ENCODE measurements at regions not wholly inside any gene's neighbourhood (a gene's known extent, or its start where the extent isn't known, plus 50 kb on each side); places are given as distances from the start of the nearest gene placed in this dataset.

- no peaks in the 10 kb centered on the region for H3K27me3 ChIP-seq
- 49 to 50% methylated on average over 1 of the region's 1 CpG for WGBS, 2 donors
- no peak overlapping the region for H3K4me3 ChIP-seq
- no peak for ATAC-seq
- no peak for FAIRE-seq
- no peak for DNase-seq
- no peak overlapping the region for H3K27ac ChIP-seq
- H3K36me3 ChIP-seq: no peaks in the 10 kb centered on the region
- TF ChIP-seq CTCF (IDR thresholded peaks at IDR 0.05): no peak
- H3K4me1 ChIP-seq: no peaks in the 10 kb centered on the region
- H3K9me3 ChIP-seq: no peaks in the 10 kb centered on the region
- intact Hi-C loops (cut with DNase I): no loop called here
These were observed 444.8 kb upstream of the SLIT2 start for GRCh38 chr4:19806865-19807264.

GRCh38 chr4:19803406-19803805 lies 448.3 kb upstream of the SLIT2 start:
- FAIRE-seq: no peak
- no peaks in the 10 kb centered on the region for H3K4me1 ChIP-seq
- no peak overlapping the region for H3K4me3 ChIP-seq
- no peak for ATAC-seq
- no peak for TF ChIP-seq CTCF (IDR thresholded peaks at IDR 0.05)
- intact Hi-C loops (cut with DNase I): no loop called here
- H3K27me3 ChIP-seq: no peaks in the 10 kb centered on the region
- 59 to 64% methylated on average over 2 of the region's 2 CpGs for WGBS, 2 donors
- no peaks in the 10 kb centered on the region for H3K36me3 ChIP-seq
- no peak overlapping the region for H3K27ac ChIP-seq
- DNase-seq: no peak
- no peaks in the 10 kb centered on the region for H3K9me3 ChIP-seq

- TF ChIP-seq CTCF (IDR thresholded peaks at IDR 0.05): no peak
- ATAC-seq: no peak
- Histone ChIP-seq H3K27ac (no peak overlapping the region), H3K4me1 (no peaks in the 10 kb centered on the region), H3K9me3 (no peaks in the 10 kb centered on the region), H3K4me3 (no peak overlapping the region), H3K27me3 (no peaks in the 10 kb centered on the region), H3K36me3 (no peaks in the 10 kb centered on the region)
- DNase-seq: no peak
- intact Hi-C loops (cut with DNase I): no loop called here
- no peak for FAIRE-seq
These were observed 457.9 kb upstream of the SLIT2 start for GRCh38 chr4:19793831-19794230.

GRCh38 chr4:19791422-19792123 lies 460.1 kb upstream of the SLIT2 start:
- Histone ChIP-seq H3K27me3 (no peaks in the 10 kb centered on the region), H3K4me3 (no peak overlapping the region), H3K27ac (no peak overlapping the region), H3K4me1 (no peaks in the 10 kb centered on the region), H3K9me3 (no peaks in the 10 kb centered on the region), H3K36me3 (no peaks in the 10 kb centered on the region)
- no peak for FAIRE-seq
- intact Hi-C loops (cut with DNase I): no loop called here
- no peak for ATAC-seq
- no peak for DNase-seq
- TF ChIP-seq CTCF (IDR thresholded peaks at IDR 0.05): no peak
- WGBS, 2 donors: 44 to 50% methylated on average over 5 of the region's 5 CpGs

GRCh38 chr4:19786616-19787015 lies 465.1 kb upstream of the SLIT2 start:
- intact Hi-C loops (cut with DNase I): no loop called here
- FAIRE-seq (no peak), ATAC-seq (no peak), DNase-seq (no peak)
- TF ChIP-seq CTCF (IDR thresholded peaks at IDR 0.05): no peak
- Histone ChIP-seq H3K4me3 (no peak overlapping the region), H3K36me3 (no peaks in the 10 kb centered on the region), H3K4me1 (peaks cover 0 to 5% (median 0%) of the 10 kb centered on the region in 3 donors), H3K27me3 (no peaks in the 10 kb centered on the region), H3K9me3 (no peaks in the 10 kb centered on the region), H3K27ac (no peak overlapping the region)
- 38 to 43% methylated on average over 1 of the region's 1 CpG for WGBS, 2 donors
